Activated naive CD4-positive, alpha-beta T cell treated with anti-CD3 and anti-CD28 coated beads, Interleukin-2, amount 50 U/mL, for 24 hours (primary cell): ENCODE measurements at regions not wholly inside any gene's neighbourhood (a gene's known extent, or its start where the extent isn't known, plus 50 kb on each side); places are given as distances from the start of the nearest gene placed in this dataset.

ENCODE experiments used
- H3K27ac Mint-ChIP-seq: one replicate; pipeline ENCODE4 v1.8.0; 2021; ENCODE audit warnings: mild to moderate bottlenecking, mixed read lengths
- H3K27me3 Mint-ChIP-seq: one replicate; pipeline ENCODE4 v1.8.0; 2021; ENCODE audit warnings: mixed read lengths
- H3K36me3 Mint-ChIP-seq: one replicate; pipeline ENCODE4 v1.8.0; 2021; ENCODE audit warnings: mixed read lengths
- H3K4me1 Mint-ChIP-seq: one replicate; pipeline ENCODE4 v1.8.0; 2021; ENCODE audit warnings: mixed read lengths
- H3K4me3 Mint-ChIP-seq: one replicate; pipeline ENCODE4 v1.8.0; 2021; ENCODE audit warnings: mild to moderate bottlenecking, mixed read lengths
- H3K9me3 Mint-ChIP-seq: one replicate; pipeline ENCODE4 v1.8.0; 2021; ENCODE audit warnings: mixed read lengths

DNA sequence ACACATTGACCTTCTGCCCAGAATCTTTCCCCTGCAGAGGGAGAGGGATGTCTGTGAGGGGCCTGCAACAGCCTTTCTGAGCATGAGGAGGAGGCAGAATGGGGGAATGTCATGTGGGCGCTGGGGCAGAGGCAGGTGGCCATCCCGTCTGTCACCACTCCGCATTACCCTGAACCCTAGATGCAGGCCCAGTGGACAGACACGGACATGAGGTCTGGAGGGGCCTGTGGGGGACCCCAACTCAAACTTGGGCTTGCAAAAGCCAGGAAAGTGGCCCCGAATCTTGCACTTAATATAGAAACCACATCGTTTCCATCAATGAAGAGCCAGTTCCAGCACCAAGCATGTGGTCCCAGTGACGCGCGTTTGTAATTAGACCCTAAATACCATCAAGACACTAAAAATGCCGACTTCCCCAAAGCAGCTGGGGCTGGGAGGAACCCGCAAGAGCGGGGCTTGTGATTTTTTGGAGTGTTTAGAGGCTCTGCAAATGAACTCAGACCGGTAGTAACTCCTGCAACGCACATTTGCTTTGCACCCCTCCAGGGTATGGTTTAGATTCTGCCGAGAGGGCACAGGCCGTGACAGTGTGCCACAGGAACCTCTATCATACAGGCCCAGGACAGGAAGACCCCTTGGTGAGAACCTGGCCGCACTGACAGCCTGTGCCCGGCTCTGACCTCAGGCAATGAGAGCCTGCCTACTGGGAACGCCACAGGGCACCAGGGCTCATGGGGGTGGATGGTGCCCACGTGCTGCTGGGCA is 109.3 kb downstream of the CTTN start:
- H3K36me3 Mint-ChIP-seq = no peaks in the 10 kb centered on the region
- peaks cover 9% of the 10 kb centered on the region for H3K9me3 Mint-ChIP-seq
- no peak overlapping the region for H3K27ac Mint-ChIP-seq
- H3K4me1 Mint-ChIP-seq = no peaks in the 10 kb centered on the region
- H3K27me3 Mint-ChIP-seq = peaks cover 1% of the 10 kb centered on the region
- no peak overlapping the region for H3K4me3 Mint-ChIP-seq

DNA sequence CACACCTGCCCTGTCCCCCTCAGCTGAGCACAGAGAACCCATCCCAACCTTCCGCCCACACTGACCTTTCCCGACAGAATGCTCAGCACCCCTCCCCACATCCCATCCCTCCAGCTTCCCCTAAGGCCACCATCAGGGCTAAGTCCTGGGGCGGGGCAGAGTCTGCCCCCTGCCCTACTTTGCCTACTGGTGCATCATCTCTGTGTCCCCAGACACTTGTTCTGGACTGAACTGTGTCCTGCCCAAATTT is 109.8 kb downstream of the CTTN start:
- no peak overlapping the region for H3K4me3 Mint-ChIP-seq
- no peaks in the 10 kb centered on the region for H3K36me3 Mint-ChIP-seq
- H3K4me1 Mint-ChIP-seq = no peaks in the 10 kb centered on the region
- H3K27ac Mint-ChIP-seq = no peak overlapping the region
- H3K27me3 Mint-ChIP-seq = peaks cover 3% of the 10 kb centered on the region
- H3K9me3 Mint-ChIP-seq = peaks cover 14% of the 10 kb centered on the region

DNA sequence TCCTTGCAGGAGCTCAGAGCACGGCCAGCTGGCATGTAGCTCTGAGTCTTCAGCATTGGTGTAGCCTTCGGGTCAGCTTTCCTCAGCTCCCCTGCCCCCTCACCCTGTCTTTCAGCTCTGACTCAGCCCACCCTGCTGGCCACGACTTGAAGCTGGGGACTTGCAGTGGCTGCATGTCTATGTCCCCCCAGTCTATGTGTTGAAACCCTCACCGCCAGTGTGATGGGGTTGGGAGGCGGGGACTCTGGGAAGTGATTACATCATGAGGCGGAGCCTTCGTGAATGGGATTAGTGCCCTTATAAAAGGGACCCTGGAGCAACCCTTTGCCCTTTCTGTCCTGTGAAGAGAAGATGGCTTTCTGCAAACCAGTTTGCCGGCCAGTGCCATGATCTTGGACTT is 111.1 kb downstream of the CTTN start:
- H3K27ac Mint-ChIP-seq = no peak overlapping the region
- peaks cover 3% of the 10 kb centered on the region for H3K27me3 Mint-ChIP-seq
- H3K4me1 Mint-ChIP-seq = no peaks in the 10 kb centered on the region
- H3K9me3 Mint-ChIP-seq = peaks cover 25% of the 10 kb centered on the region
- peaks cover 3% of the 10 kb centered on the region for H3K36me3 Mint-ChIP-seq
- H3K4me3 Mint-ChIP-seq = no peak overlapping the region

DNA sequence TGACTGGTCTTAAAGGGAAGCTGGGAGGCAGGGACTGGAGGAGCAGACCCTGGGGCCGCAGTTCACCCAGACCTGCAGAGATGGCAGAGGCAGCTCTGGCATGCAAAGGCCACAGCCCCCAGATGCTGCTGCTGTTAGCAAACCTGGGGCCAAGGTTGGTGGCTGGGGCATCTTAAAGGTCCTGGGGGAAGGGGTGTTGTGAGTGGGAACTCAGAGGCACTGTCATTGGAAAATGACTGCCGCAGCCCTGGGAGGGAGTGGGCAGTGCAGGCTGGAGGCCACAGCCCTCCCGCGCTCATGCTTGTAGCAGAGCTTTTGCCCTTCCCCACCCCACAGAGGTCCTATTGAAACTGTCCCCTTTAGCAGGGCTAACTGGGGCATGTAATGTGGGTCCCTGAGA is 111.8 kb downstream of the CTTN start:
- Mint-ChIP-seq H3K4me1 (no peaks in the 10 kb centered on the region), H3K27ac (no peak overlapping the region), H3K27me3 (peaks cover 3% of the 10 kb centered on the region), H3K9me3 (peaks cover 29% of the 10 kb centered on the region), H3K36me3 (peaks cover 3% of the 10 kb centered on the region), H3K4me3 (no peak overlapping the region)

DNA sequence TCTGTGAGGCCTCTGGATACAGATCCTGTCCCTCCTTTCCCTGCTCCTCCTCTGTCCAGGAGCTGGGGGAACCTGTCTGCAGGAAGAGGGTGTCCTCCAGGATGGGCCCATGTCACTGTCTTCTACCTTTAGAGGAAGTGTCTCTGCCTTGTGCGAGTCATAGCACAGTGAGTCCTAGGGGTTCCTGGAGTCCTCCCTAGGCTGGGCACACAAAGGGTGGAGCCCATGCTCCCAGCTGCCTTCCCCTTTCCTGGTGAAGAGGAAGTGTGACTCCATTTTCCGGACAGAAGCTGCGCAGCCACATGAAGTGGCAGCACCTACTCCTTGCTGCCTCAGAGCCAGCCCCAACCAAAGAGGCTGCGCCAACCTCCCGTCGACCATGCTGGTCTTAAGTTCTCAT is 112.2 kb downstream of the CTTN start:
- Mint-ChIP-seq H3K36me3 (peaks cover 3% of the 10 kb centered on the region), H3K4me3 (no peak overlapping the region), H3K9me3 (peaks cover 29% of the 10 kb centered on the region), H3K4me1 (no peaks in the 10 kb centered on the region), H3K27ac (no peak overlapping the region), H3K27me3 (peaks cover 3% of the 10 kb centered on the region)

DNA sequence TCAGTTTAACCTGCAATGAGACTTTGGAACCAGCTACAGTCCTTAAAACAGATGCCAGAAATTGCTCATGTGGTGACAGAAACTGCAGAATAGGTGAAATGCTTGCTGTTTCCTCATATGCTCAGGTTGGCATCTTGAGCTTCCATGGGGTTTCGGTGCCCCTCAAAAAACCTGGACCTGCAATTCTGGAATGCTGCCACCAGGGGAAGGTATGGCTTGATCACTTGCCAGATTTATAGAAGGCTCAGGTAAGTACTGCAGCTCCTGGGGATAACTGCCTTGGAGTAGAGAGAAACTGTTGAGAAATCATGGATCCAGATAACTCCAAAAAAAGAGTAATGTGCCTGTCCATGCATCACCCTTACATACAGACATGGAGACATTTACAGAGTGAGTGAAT is 113.0 kb downstream of the CTTN start:
- H3K4me1 Mint-ChIP-seq = no peaks in the 10 kb centered on the region
- H3K27me3 Mint-ChIP-seq = peaks cover 7% of the 10 kb centered on the region
- H3K36me3 Mint-ChIP-seq = peaks cover 3% of the 10 kb centered on the region
- H3K4me3 Mint-ChIP-seq = no peak overlapping the region
- H3K27ac Mint-ChIP-seq = no peak overlapping the region
- peaks cover 29% of the 10 kb centered on the region for H3K9me3 Mint-ChIP-seq

DNA sequence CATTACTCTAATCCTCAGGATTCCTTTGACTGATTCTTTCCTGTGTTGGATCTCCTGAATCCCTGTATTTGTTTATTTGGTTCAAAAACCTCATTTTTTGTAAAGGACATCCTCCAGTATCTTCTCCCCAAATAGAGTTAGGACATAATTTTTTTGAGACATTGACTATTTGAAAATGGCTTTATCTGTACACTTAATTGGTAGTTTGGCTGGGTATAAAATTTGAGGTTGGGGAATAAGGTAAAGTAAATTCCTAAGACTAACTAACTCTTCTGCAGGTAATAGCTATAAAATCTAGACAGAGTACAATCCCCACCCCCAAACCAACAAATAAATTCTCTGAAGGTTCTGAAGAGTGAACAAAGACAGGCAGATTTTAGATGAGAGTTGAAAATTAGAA is 114.4 kb downstream of the CTTN start:
- Mint-ChIP-seq H3K36me3 (peaks cover 3% of the 10 kb centered on the region), H3K4me3 (no peak overlapping the region), H3K27me3 (peaks cover 7% of the 10 kb centered on the region), H3K27ac (no peak overlapping the region), H3K9me3 (peaks cover 29% of the 10 kb centered on the region), H3K4me1 (no peaks in the 10 kb centered on the region)

DNA sequence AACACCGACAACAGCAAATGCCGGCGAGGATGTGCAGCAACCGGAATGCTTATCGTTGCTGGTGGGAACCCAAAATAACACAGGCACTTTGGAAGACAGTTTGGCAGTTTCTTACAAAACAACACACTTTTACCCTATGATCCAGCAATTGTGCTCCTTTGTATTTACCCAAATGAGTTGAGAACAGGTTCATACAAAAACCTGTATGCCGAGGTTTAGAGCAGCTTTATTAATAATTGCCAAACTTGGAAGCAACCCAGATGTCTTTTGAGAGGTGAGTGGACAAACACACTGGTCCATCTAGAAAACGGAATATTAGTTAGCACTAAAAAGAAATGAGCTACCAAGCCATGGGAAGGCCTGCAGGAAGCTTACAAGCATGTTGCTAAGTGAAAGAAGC is 118.9 kb downstream of the CTTN start:
- Mint-ChIP-seq H3K4me3 (no peak overlapping the region), H3K27me3 (peaks cover 11% of the 10 kb centered on the region), H3K36me3 (peaks cover 3% of the 10 kb centered on the region), H3K9me3 (peaks cover 24% of the 10 kb centered on the region), H3K27ac (no peak overlapping the region), H3K4me1 (no peaks in the 10 kb centered on the region)

DNA sequence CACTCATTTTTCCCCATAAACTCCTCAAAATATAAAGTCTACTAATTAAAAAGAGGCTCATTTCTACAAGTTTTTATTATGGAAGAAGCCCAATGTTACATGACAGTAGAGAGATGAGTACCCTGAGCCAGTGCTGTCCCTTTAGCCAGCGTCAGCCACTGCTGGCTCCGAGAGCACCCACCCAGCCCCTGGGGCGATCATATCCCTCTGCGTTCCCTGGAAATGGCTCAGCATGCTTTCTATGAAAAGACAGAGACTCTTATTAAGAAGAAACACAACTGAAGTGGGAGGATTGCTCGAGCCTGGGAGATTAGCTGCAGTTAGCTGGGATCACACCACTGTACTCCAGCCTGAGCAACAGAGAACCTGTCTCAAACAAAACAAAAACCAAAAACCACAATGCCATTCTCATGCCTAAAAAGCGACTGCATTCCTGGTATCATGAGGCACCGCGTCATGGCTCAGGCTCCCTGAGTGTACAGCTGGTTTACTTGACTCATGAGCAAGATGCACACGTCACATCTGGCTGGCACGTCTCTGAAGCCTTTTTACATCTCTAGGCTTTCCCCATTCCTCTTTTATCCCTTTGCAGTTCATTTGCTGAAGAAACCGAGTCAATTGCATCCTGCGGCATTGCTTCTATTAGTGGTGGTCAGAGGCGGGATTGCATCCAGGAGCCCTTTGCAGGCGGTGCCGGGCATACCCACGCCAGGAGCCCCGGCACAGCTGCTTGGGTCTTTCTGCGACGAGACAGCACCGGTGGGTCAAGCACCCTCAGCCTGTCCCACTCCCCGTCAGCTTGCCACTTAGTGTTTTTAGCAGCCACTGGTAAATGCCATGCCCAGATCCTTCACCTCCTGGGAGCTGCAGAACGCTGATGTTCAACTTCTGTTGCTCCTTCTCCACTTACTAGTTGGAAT is 119.9 kb downstream of the CTTN start:
- Mint-ChIP-seq H3K9me3 (peaks cover 14% of the 10 kb centered on the region), H3K36me3 (peaks cover 3% of the 10 kb centered on the region), H3K4me1 (no peaks in the 10 kb centered on the region), H3K4me3 (no peak overlapping the region), H3K27me3 (peaks cover 10% of the 10 kb centered on the region), H3K27ac (no peak overlapping the region)

DNA sequence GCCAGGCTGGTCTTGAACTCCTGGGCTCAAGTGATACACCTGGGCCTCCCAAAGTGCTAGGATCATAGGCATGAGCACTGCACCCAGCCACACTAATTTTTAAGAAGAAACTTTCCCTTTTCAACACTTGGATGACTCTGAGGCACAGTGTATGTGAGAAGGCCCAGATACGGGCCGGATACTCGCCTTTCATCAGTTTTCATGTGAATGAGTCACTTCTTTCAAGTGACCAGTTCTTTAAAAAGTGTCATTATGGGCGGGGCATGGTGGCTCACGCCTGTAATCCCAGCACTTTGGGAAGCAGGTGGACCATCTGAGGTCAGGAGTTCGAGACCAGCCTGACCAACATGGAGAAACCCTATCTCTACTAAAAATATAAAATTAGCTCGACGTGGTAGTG is 120.8 kb downstream of the CTTN start:
- H3K27me3 Mint-ChIP-seq = peaks cover 14% of the 10 kb centered on the region
- peaks cover 7% of the 10 kb centered on the region for H3K9me3 Mint-ChIP-seq
- H3K27ac Mint-ChIP-seq = no peak overlapping the region
- H3K36me3 Mint-ChIP-seq = no peaks in the 10 kb centered on the region
- no peaks in the 10 kb centered on the region for H3K4me1 Mint-ChIP-seq
- no peak overlapping the region for H3K4me3 Mint-ChIP-seq

DNA sequence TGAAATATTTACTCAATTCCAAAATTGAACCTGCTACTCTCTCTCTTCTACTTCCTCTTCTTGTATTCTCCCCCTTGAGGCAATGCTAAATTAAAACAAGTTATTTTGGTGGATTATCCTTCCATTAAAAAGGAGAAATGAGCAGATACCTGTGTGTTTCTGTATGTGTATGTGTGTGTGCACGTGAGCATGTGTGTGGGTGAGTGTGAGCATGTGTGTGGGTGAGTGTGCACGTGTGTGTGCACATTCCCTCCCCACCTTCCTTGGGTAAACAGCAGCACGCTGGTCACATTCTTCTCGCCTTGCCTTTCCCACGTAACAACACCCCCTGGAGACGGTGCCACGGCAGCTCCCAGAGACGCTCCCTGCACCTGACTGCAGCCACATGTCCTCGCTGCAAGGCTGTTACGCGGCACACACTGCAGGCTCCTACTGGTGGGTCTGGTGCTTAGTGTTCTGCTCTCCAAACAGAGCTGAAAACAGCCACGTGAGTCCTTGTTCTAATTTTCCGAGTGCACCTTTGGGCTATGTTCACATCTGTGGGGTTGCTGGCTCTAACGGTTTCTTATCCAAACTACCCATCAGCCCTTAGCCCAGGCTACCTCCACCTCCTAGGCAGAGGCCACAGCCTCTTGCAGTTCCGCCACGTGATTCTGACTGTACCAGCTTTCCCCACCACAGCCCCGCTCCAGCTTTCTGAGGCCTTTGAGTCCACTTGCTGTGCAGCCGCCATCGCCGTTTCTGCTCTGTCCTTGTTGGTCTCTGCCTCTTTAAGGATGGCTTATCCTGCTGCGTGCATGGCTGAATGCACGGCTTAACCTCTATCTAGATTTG is 123.4 kb downstream of the CTTN start:
- Mint-ChIP-seq H3K36me3 (no peaks in the 10 kb centered on the region), H3K27ac (no peak overlapping the region), H3K4me3 (no peak overlapping the region), H3K27me3 (peaks cover 14% of the 10 kb centered on the region), H3K9me3 (no peaks in the 10 kb centered on the region), H3K4me1 (no peaks in the 10 kb centered on the region)

DNA sequence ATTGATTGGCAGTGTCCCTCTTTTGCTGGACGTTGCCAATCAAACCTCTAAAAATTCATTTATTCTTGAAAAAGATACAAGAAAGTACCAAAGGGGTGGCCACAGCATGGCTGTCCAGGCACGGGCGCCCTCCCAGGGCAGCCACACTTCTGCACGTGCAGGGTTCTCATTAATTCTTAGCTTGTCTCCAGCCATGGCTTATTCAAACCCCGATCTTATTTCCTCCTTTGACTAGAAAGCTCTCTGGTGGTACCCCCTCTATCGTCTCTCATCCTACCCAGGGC is 123.9 kb downstream of the CTTN start:
- H3K27ac Mint-ChIP-seq = no peak overlapping the region
- H3K27me3 Mint-ChIP-seq = peaks cover 14% of the 10 kb centered on the region
- H3K9me3 Mint-ChIP-seq = no peaks in the 10 kb centered on the region
- H3K4me3 Mint-ChIP-seq = no peak overlapping the region
- no peaks in the 10 kb centered on the region for H3K36me3 Mint-ChIP-seq
- no peaks in the 10 kb centered on the region for H3K4me1 Mint-ChIP-seq

DNA sequence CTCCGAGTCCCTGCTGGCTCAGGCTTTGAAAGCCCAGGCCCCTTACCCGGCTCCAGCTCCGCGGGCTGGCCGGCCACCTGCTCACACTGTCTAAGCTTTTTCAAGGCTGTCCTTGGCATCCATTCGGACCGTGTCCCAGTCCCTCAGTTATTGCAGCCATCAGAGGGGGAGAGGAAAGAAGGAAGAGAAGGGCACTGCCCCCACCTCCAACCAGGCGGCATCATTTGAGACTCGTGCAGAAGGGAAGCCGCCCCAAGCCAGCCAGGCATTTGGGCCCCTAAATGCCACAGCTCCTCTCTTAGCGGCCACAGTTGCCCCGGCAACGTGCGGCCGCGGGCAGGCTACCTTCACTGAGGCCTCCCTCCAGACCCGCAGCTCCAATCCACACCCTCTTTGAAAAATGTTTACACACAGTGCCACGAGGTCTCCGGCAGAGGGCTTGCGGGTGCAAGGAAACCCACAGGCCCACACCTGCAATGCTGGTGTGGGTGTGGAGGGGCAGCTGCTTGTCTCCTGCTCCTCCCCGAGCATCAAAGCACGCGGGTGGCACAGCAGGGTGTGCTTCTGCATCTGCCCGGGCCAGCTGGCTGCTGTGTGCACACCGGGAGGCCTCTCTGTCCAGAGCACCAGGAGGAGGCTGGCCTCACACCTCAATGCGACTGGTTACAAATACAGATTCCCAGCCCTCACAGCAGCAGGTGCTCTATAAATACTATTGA is 124.4 kb downstream of the CTTN start:
- H3K27ac Mint-ChIP-seq = no peak overlapping the region
- no peak overlapping the region for H3K4me3 Mint-ChIP-seq
- H3K27me3 Mint-ChIP-seq = peaks cover 14% of the 10 kb centered on the region
- no peaks in the 10 kb centered on the region for H3K9me3 Mint-ChIP-seq
- no peaks in the 10 kb centered on the region for H3K36me3 Mint-ChIP-seq
- H3K4me1 Mint-ChIP-seq = no peaks in the 10 kb centered on the region

DNA sequence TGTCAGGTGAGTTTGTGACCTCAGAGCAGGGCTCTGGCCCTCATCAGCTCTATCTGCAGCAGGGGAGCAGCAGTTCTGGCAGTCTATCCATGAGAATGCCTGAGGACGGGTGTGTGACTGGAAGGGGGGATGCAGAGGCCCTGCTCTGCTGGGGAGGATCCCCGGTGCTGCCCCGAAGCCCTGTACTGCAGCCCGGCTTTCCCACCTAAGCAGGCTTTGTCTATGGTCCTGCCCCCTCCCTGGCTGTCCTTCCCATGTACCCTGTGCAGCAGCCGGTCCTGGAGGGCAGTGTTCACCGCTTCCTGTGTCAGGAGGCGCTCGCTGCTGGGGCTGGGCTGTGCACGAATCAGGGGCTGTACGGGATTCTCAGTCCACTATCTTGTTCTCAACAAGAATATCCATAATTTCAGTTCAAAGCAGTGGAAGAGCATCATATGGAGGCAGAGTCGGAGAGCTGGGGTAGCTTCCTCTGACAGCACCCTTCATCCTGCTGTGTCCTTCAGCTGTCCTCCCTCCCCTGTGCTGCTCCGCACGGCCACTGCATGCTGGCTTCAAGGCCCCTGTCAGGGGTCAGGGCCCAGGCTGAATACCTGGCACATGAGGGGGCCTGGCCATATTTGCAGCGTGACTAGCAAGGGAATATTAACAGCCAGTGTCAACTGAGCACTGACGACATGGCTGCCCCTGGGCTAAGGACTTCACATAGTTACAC is 125.2 kb downstream of the CTTN start:
- Mint-ChIP-seq H3K4me1 (no peaks in the 10 kb centered on the region), H3K36me3 (no peaks in the 10 kb centered on the region), H3K27ac (peak overlapping the region; percentile 41), H3K9me3 (no peaks in the 10 kb centered on the region), H3K4me3 (no peak overlapping the region), H3K27me3 (peaks cover 14% of the 10 kb centered on the region)
